ENCODE measurements at regions not wholly inside any gene's neighbourhood (a gene's known extent, or its start where the extent isn't known, plus 50 kb on each side); places are given as distances from the start of the nearest gene placed in this dataset.

DNA sequence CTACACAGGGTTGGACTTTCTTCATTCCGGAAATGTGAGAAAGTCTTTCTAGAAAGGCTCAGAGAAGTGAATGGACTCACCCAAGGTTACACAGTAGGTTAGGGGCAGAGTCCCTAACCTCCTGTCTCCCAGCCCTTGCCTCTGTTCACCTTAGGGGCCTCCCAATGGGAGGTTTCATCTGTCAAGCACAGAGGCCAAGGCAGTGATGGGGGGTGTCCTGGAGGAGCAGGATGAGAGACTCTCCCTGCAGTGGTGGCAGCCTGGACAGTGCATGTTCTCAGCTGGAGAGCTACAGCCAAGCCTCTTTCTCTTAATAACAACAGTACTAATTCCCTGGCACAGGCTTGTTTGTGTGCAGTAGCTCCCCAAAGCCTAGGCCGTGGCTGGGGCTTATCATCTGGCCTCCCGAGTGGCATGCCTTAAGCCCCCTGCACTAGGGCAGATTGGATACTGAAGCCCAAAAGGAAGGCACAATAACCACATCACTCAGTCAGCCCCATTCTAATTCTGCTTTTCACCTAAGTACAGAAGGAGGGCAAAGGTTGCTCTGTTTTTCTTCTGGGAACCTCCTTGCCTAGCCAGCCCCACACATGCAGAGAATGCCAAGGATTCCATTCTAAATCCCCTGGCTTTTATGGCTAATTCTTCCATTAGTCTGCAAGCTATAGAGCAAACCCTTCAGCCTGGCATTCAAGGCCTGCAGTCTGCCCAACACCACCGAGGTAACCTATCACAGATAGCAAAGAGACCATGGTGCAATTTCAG, 50.2 kb upstream of the XPA start:
- Histone ChIP-seq H3K9me3 (ENCODE audit: insufficient read depth, low read depth, low read length) (peaks cover 4% of the 10 kb centered on the region), H3K27ac (ENCODE audit: low read depth, low read length) (no peak overlapping the region), H2AFZ (ENCODE audit: low read depth, low read length) (no peak overlapping the region), H3K4me3 (ENCODE audit: insufficient read depth, low read depth, low read length) (no peak overlapping the region), H3K9ac (ENCODE audit: low read length) (no peak overlapping the region), H3K36me3 (ENCODE audit: insufficient read depth, low read length) (no peaks in the 10 kb centered on the region), H4K20me1 (ENCODE audit: insufficient read depth, low read length) (no peaks in the 10 kb centered on the region), H3K4me2 (ENCODE audit: low read length) (no peak overlapping the region), H3K27me3 (ENCODE audit: insufficient read depth, low read length) (peaks cover 39% of the 10 kb centered on the region), H3K79me2 (ENCODE audit: insufficient read depth, low read length) (no peaks in the 10 kb centered on the region), H3K4me1 (ENCODE audit: insufficient read depth, low read length) (no peaks in the 10 kb centered on the region)
- no peak for TF ChIP-seq EZH2 (IDR thresholded peaks at IDR 0.05; ENCODE audit: insufficient read depth, low read length)
- TF ChIP-seq, protein P1, sequence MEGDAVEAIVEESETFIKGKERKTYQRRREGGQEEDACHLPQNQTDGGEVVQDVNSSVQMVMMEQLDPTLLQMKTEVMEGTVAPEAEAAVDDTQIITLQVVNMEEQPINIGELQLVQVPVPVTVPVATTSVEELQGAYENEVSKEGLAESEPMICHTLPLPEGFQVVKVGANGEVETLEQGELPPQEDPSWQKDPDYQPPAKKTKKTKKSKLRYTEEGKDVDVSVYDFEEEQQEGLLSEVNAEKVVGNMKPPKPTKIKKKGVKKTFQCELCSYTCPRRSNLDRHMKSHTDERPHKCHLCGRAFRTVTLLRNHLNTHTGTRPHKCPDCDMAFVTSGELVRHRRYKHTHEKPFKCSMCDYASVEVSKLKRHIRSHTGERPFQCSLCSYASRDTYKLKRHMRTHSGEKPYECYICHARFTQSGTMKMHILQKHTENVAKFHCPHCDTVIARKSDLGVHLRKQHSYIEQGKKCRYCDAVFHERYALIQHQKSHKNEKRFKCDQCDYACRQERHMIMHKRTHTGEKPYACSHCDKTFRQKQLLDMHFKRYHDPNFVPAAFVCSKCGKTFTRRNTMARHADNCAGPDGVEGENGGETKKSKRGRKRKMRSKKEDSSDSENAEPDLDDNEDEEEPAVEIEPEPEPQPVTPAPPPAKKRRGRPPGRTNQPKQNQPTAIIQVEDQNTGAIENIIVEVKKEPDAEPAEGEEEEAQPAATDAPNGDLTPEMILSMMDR (IDR thresholded peaks at IDR 0.05; ENCODE audit: insufficient read depth, low read depth, low read length), result no peak
- FAIRE-seq, result no peak
- H3K27ac Mint-ChIP-seq (ENCODE audit: unreplicated experiment), result no peak overlapping the region
- no peak overlapping the region for H3K4me3 Mint-ChIP-seq (ENCODE audit: unreplicated experiment)
- H3K36me3 Mint-ChIP-seq (ENCODE audit: low read depth, unreplicated experiment), result no peaks in the 10 kb centered on the region
- H3K9me3 Mint-ChIP-seq (ENCODE audit: unreplicated experiment), result peaks cover 7% of the 10 kb centered on the region
- peaks cover 13% of the 10 kb centered on the region for H3K4me1 Mint-ChIP-seq (ENCODE audit: low read depth, unreplicated experiment)
- no peak for DNase-seq (ENCODE audit: low read depth)
- H3K27me3 Mint-ChIP-seq (ENCODE audit: low read depth, unreplicated experiment), result peaks cover 56% of the 10 kb centered on the region

DNA sequence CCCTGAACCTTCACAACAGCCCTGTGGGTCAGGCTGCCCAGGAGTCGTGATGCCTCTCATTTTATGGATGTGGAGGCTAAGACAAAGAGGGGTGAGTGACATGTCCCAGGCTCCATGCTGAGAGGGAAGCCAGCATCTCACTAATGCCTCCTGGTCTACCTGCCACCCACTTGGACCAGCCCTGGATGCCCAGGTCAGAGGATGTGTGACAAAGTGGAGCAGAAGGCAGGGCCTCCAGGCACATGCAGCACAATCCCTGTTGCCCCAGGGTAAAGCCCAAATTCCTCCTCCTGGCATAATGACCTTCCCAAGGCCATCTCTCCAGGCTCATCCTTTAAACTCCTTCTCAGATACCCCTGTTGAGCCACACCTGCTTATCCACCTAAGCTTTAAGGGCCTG, 51.4 kb upstream of the XPA start:
- Histone ChIP-seq H3K36me3 (ENCODE audit: insufficient read depth, low read length) (no peaks in the 10 kb centered on the region), H3K4me3 (ENCODE audit: insufficient read depth, low read depth, low read length) (no peak overlapping the region), H3K4me1 (ENCODE audit: insufficient read depth, low read length) (no peaks in the 10 kb centered on the region), H3K9me3 (ENCODE audit: insufficient read depth, low read depth, low read length) (no peaks in the 10 kb centered on the region), H3K4me2 (ENCODE audit: low read length) (no peak overlapping the region), H4K20me1 (ENCODE audit: insufficient read depth, low read length) (no peaks in the 10 kb centered on the region), H2AFZ (ENCODE audit: low read depth, low read length) (no peak overlapping the region), H3K9ac (ENCODE audit: low read length) (no peak overlapping the region), H3K27ac (ENCODE audit: low read depth, low read length) (no peak overlapping the region), H3K79me2 (ENCODE audit: insufficient read depth, low read length) (no peaks in the 10 kb centered on the region), H3K27me3 (ENCODE audit: insufficient read depth, low read length) (peaks cover 39% of the 10 kb centered on the region)
- Mint-ChIP-seq H3K36me3 (ENCODE audit: low read depth, unreplicated experiment) (no peaks in the 10 kb centered on the region), H3K27ac (ENCODE audit: unreplicated experiment) (no peak overlapping the region), H3K4me3 (ENCODE audit: unreplicated experiment) (no peak overlapping the region), H3K27me3 (ENCODE audit: low read depth, unreplicated experiment) (peaks cover 56% of the 10 kb centered on the region), H3K4me1 (ENCODE audit: low read depth, unreplicated experiment) (peaks cover 13% of the 10 kb centered on the region), H3K9me3 (ENCODE audit: unreplicated experiment) (peaks cover 5% of the 10 kb centered on the region)
- FAIRE-seq (no peak), DNase-seq (ENCODE audit: low read depth) (no peak)
- TF ChIP-seq, protein P1 (IDR thresholded peaks at IDR 0.05; ENCODE audit: insufficient read depth, low read depth, low read length), result no peak
- no peak for TF ChIP-seq EZH2 (IDR thresholded peaks at IDR 0.05; ENCODE audit: insufficient read depth, low read length)

DNA sequence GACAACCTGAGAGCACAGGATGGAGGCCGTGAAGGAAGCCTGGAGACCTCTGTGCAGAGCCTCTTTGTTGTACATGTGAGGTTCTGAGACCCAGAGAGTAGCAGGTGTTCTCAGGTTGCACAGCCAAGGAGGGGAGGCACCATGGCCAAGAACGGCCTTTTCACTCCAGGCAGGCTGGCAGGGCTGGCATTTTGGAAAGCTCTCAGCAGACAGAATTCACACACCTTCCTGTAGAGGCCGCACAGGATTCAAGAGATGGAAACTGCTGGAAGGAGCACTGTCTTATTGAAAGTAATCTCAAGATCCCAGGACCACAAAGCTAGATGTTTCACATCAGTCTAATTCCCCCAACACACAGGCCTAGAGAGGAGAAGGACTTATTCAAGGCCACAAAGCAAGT, 52.8 kb upstream of the XPA start:
- no peak overlapping the region for H3K27ac ChIP-seq (ENCODE audit: low read depth, low read length)
- peaks cover 34% of the 10 kb centered on the region for H3K27me3 ChIP-seq (ENCODE audit: insufficient read depth, low read length)
- H3K27ac Mint-ChIP-seq (ENCODE audit: unreplicated experiment), result no peak overlapping the region
- no peak overlapping the region for H3K4me3 ChIP-seq (ENCODE audit: insufficient read depth, low read depth, low read length)
- H3K9me3 ChIP-seq (ENCODE audit: insufficient read depth, low read depth, low read length), result no peaks in the 10 kb centered on the region
- peaks cover 13% of the 10 kb centered on the region for H3K4me1 Mint-ChIP-seq (ENCODE audit: low read depth, unreplicated experiment)
- no peaks in the 10 kb centered on the region for H3K4me1 ChIP-seq (ENCODE audit: insufficient read depth, low read length)
- no peaks in the 10 kb centered on the region for H3K36me3 Mint-ChIP-seq (ENCODE audit: low read depth, unreplicated experiment)
- no peak overlapping the region for H2AFZ ChIP-seq (ENCODE audit: low read depth, low read length)
- H3K9me3 Mint-ChIP-seq (ENCODE audit: unreplicated experiment), result peaks cover 7% of the 10 kb centered on the region
- no peak overlapping the region for H3K4me2 ChIP-seq (ENCODE audit: low read length)
- H3K9ac ChIP-seq (ENCODE audit: low read length), result no peak overlapping the region
- DNase-seq (ENCODE audit: low read depth) (no peak), FAIRE-seq (no peak)
- H3K36me3 ChIP-seq (ENCODE audit: insufficient read depth, low read length), result no peaks in the 10 kb centered on the region
- H4K20me1 ChIP-seq (ENCODE audit: insufficient read depth, low read length), result no peaks in the 10 kb centered on the region
- no peak overlapping the region for H3K4me3 Mint-ChIP-seq (ENCODE audit: unreplicated experiment)
- no peaks in the 10 kb centered on the region for H3K79me2 ChIP-seq (ENCODE audit: insufficient read depth, low read length)
- H3K27me3 Mint-ChIP-seq (ENCODE audit: low read depth, unreplicated experiment), result peaks cover 50% of the 10 kb centered on the region
- TF ChIP-seq EZH2 (IDR thresholded peaks at IDR 0.05; ENCODE audit: insufficient read depth, low read length), result no peak
- TF ChIP-seq, protein P1 (IDR thresholded peaks at IDR 0.05; ENCODE audit: insufficient read depth, low read depth, low read length), result no peak

Data from astrocyte (in vitro differentiated cells and primary cell).